ENCODE measurements at regions not wholly inside any gene's neighbourhood (a gene's known extent, or its start where the extent isn't known, plus 50 kb on each side); places are given as distances from the start of the nearest gene placed in this dataset.

DNA sequence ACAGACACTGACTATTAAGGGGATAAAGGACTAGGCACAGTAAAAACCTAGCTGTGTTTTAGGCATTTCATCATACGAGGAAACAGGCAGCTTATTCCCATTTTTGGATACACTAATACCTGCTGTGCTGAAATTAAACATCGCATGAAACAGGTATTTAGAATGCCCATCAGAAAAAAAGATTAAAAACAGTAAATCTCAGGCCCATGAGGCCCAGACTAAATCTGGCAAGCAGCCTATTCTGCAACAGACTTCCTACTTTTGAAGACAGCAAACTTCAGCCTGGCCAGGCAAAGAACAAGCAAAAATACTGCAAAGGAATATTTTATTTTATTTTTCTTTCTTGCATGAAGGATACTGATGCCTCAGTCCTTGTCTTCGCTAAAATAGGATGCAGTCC lies 240.2 kb downstream of the LMO4 start:
- Histone ChIP-seq H3K27me3 (replicated peaks; ENCODE audit: control insufficient read depth, insufficient read depth, low read length) (no peaks in the 10 kb centered on the region), H3K9me3 (no peaks in the 10 kb centered on the region), H3K4me1 (no peaks in the 10 kb centered on the region), H3K36me3 (ENCODE audit: control insufficient read depth, insufficient read depth, low read length) (no peaks in the 10 kb centered on the region), H3K4me3 (ENCODE audit: low read depth, low read length) (no peak overlapping the region)
- CTCF ChIA-PET, result no interaction called here
- Mint-ChIP-seq H3K9me3 (ENCODE audit: unreplicated experiment) (no peaks in the 10 kb centered on the region), H3K4me3 (ENCODE audit: unreplicated experiment) (no peak overlapping the region), H3K36me3 (ENCODE audit: insufficient read depth, unreplicated experiment) (no peaks in the 10 kb centered on the region), H3K27me3 (ENCODE audit: insufficient read depth, unreplicated experiment) (no peaks in the 10 kb centered on the region), H3K4me1 (ENCODE audit: low read depth, unreplicated experiment) (no peaks in the 10 kb centered on the region), H3K27ac (ENCODE audit: unreplicated experiment) (no peak overlapping the region)
- POLR2A ChIA-PET, result no interaction called here
- no TSS peak for BruUV-seq (replicated peaks)
- intact Hi-C loops (cut with micrococcal nuclease; ENCODE audit: unreplicated experiment), result no loop called here
- TF ChIP-seq, protein P1, sequence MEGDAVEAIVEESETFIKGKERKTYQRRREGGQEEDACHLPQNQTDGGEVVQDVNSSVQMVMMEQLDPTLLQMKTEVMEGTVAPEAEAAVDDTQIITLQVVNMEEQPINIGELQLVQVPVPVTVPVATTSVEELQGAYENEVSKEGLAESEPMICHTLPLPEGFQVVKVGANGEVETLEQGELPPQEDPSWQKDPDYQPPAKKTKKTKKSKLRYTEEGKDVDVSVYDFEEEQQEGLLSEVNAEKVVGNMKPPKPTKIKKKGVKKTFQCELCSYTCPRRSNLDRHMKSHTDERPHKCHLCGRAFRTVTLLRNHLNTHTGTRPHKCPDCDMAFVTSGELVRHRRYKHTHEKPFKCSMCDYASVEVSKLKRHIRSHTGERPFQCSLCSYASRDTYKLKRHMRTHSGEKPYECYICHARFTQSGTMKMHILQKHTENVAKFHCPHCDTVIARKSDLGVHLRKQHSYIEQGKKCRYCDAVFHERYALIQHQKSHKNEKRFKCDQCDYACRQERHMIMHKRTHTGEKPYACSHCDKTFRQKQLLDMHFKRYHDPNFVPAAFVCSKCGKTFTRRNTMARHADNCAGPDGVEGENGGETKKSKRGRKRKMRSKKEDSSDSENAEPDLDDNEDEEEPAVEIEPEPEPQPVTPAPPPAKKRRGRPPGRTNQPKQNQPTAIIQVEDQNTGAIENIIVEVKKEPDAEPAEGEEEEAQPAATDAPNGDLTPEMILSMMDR (IDR thresholded peaks at IDR 0.05; ENCODE audit: insufficient read depth in 1 of 2, low read depth in 1 of 2, low read length in 1 of 2, severe bottlenecking in 1 of 2, unreplicated experiment in 1 of 2), result no peak
- DNase-seq, result no peak

DNA sequence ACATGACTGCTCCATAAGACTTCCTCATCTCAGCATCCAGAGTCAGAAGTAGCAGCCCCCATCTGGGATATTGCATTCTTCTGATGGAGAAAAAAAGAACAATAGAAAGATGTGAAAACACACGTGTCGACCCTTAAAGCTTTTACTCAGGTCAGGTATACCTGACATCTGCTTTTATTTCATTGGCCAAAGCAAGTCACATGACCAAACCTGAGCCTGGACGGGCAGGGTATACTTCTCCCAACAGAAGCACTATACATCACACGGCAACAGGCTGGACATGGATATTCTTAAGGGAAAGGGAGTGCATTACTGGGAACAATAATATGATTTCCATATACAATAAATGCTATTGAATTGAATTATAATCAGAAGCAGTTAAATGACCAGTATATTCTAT lies 243.3 kb downstream of the LMO4 start:
- no peaks in the 10 kb centered on the region for H3K9me3 Mint-ChIP-seq (ENCODE audit: unreplicated experiment)
- H3K36me3 Mint-ChIP-seq (ENCODE audit: insufficient read depth, unreplicated experiment), result no peaks in the 10 kb centered on the region
- Histone ChIP-seq H3K36me3 (ENCODE audit: control insufficient read depth, insufficient read depth, low read length) (no peaks in the 10 kb centered on the region), H3K4me1 (no peaks in the 10 kb centered on the region), H3K27me3 (replicated peaks; ENCODE audit: control insufficient read depth, insufficient read depth, low read length) (no peaks in the 10 kb centered on the region), H3K9me3 (no peaks in the 10 kb centered on the region), H3K4me3 (ENCODE audit: low read depth, low read length) (no peak overlapping the region)
- no peak for DNase-seq
- POLR2A ChIA-PET, result no interaction called here
- H3K27me3 Mint-ChIP-seq (ENCODE audit: insufficient read depth, unreplicated experiment), result no peaks in the 10 kb centered on the region
- no peak overlapping the region for H3K27ac Mint-ChIP-seq (ENCODE audit: unreplicated experiment)
- BruUV-seq (replicated peaks), result no TSS peak
- no peak overlapping the region for H3K4me3 Mint-ChIP-seq (ENCODE audit: unreplicated experiment)
- intact Hi-C loops (cut with micrococcal nuclease; ENCODE audit: unreplicated experiment), result no loop called here
- CTCF ChIA-PET, result no interaction called here
- TF ChIP-seq, protein P1 (IDR thresholded peaks at IDR 0.05; ENCODE audit: insufficient read depth in 1 of 2, low read depth in 1 of 2, low read length in 1 of 2, severe bottlenecking in 1 of 2, unreplicated experiment in 1 of 2), result no peak
- no peaks in the 10 kb centered on the region for H3K4me1 Mint-ChIP-seq (ENCODE audit: low read depth, unreplicated experiment)

- TF ChIP-seq, protein P1 (IDR thresholded peaks at IDR 0.05; ENCODE audit: insufficient read depth in 1 of 2, low read depth in 1 of 2, low read length in 1 of 2, severe bottlenecking in 1 of 2, unreplicated experiment in 1 of 2), result no peak
- ChIA-PET CTCF (no interaction called here), POLR2A (no interaction called here)
- no peaks in the 10 kb centered on the region for H3K4me1 Mint-ChIP-seq (ENCODE audit: low read depth, unreplicated experiment)
- no TSS peak for BruUV-seq (replicated peaks)
- no peak for DNase-seq
- H3K4me3 Mint-ChIP-seq (ENCODE audit: unreplicated experiment), result no peak overlapping the region
- intact Hi-C loops (cut with micrococcal nuclease; ENCODE audit: unreplicated experiment), result no loop called here
- Histone ChIP-seq H3K9me3 (no peaks in the 10 kb centered on the region), H3K4me3 (ENCODE audit: low read depth, low read length) (no peak overlapping the region), H3K27me3 (replicated peaks; ENCODE audit: control insufficient read depth, insufficient read depth, low read length) (no peaks in the 10 kb centered on the region), H3K4me1 (no peaks in the 10 kb centered on the region), H3K36me3 (ENCODE audit: control insufficient read depth, insufficient read depth, low read length) (no peaks in the 10 kb centered on the region)
- H3K27me3 Mint-ChIP-seq (ENCODE audit: insufficient read depth, unreplicated experiment), result no peaks in the 10 kb centered on the region
- H3K9me3 Mint-ChIP-seq (ENCODE audit: unreplicated experiment), result no peaks in the 10 kb centered on the region
- H3K36me3 Mint-ChIP-seq (ENCODE audit: insufficient read depth, unreplicated experiment), result no peaks in the 10 kb centered on the region
- H3K27ac Mint-ChIP-seq (ENCODE audit: unreplicated experiment), result no peak overlapping the region
Observed at GRCh38 chr1:87572891-87573290, 244.2 kb downstream of the LMO4 start.

All from Caco-2 (cell line).